Ovary (tissue), 3 donors: ENCODE measurements at regions not wholly inside any gene's neighbourhood (a gene's known extent, or its start where the extent isn't known, plus 50 kb on each side); places are given as distances from the start of the nearest gene placed in this dataset.

ENCODE experiments used
- CTCF ChIP-seq, 3 donors: fragments of 450-650 bp in 2 of 3; fragments of 200-600 bp in 1 of 3; IDR thresholded peaks; one replicate each; pipeline versions ENCODE4 v1.5.1 to v1.8.0; 2016 to 2022; ENCODE audit warnings: antibody characterized with exemption in 3 of 3, mild to moderate bottlenecking in 1 of 3
- EP300 ChIP-seq: sonication (generic); formaldehyde crosslinking; IDR thresholded peaks from one replicate; pipeline ENCODE4 v1.6.1; 2017; ENCODE audit warnings: antibody characterized with exemption
- POLR2A ChIP-seq: fragments of 450-650 bp; IDR thresholded peaks from one replicate; pipeline ENCODE4 v1.6.1; 2017; ENCODE audit warnings: antibody characterized with exemption, mild to moderate bottlenecking, moderate library complexity
- donor health status: DM: no; HTN: no; CAD: no.

GRCh38 chr11:16598906-16599305 lies 139.5 kb upstream of the C11orf58 start:
- TF ChIP-seq CTCF (IDR thresholded peaks at IDR 0.05) (no peak), EP300 (no peak), POLR2A (no peak)
